ENCODE measurements at regions not wholly inside any gene's neighbourhood (a gene's known extent, or its start where the extent isn't known, plus 50 kb on each side); places are given as distances from the start of the nearest gene placed in this dataset.

DNA sequence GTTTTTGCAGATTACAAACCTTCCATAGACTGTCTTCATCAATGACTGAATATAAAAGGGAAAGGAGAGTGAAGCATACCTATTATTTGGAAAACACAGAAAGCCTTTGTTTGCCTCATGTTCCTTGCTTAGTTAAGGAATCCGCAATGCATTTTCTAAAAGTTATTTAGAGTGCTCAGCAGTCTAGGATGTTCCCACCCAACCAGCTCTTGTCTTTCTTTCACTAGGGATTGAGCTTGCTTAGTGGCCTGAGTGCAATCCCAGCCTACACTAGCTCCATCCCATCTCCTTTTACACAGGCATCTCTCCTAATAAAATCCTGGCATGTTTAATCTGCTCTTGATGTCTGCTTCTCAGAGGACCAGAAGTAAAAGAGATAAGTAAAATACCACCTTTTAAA is 850.5 kb upstream of the GJE1 start:
- CTCF ChIA-PET: interaction anchor here (0.6 kb wide), 1 partner anchor 840 kb away, joined by 3 read pairs; no protein-coding TSS in a partner anchor
- no TSS peak for BruUV-seq (replicated peaks)
- POLR2A ChIA-PET: interaction anchor here (0.6 kb wide), 1 partner anchor 14 kb away, joined by 3 read pairs; no protein-coding TSS in a partner anchor
- DNase-seq (ENCODE audit: unreplicated experiment): no peak
- H3K36me3 Mint-ChIP-seq (ENCODE audit: insufficient read depth, unreplicated experiment): no peaks in the 10 kb centered on the region
- intact Hi-C loops (cut with micrococcal nuclease): no loop called here
- no peak overlapping the region for H3K4me3 Mint-ChIP-seq (ENCODE audit: unreplicated experiment)
- TF ChIP-seq, protein P1, sequence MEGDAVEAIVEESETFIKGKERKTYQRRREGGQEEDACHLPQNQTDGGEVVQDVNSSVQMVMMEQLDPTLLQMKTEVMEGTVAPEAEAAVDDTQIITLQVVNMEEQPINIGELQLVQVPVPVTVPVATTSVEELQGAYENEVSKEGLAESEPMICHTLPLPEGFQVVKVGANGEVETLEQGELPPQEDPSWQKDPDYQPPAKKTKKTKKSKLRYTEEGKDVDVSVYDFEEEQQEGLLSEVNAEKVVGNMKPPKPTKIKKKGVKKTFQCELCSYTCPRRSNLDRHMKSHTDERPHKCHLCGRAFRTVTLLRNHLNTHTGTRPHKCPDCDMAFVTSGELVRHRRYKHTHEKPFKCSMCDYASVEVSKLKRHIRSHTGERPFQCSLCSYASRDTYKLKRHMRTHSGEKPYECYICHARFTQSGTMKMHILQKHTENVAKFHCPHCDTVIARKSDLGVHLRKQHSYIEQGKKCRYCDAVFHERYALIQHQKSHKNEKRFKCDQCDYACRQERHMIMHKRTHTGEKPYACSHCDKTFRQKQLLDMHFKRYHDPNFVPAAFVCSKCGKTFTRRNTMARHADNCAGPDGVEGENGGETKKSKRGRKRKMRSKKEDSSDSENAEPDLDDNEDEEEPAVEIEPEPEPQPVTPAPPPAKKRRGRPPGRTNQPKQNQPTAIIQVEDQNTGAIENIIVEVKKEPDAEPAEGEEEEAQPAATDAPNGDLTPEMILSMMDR (IDR thresholded peaks at IDR 0.05; ENCODE audit: unreplicated experiment): no peak
- H3K27me3 Mint-ChIP-seq (ENCODE audit: insufficient read depth, unreplicated experiment): no peaks in the 10 kb centered on the region
- H3K9me3 Mint-ChIP-seq (ENCODE audit: unreplicated experiment): no peaks in the 10 kb centered on the region
- H3K4me1 Mint-ChIP-seq (ENCODE audit: insufficient read depth, unreplicated experiment): no peaks in the 10 kb centered on the region
- no peak overlapping the region for H3K27ac Mint-ChIP-seq (ENCODE audit: low read depth, unreplicated experiment)

DNA sequence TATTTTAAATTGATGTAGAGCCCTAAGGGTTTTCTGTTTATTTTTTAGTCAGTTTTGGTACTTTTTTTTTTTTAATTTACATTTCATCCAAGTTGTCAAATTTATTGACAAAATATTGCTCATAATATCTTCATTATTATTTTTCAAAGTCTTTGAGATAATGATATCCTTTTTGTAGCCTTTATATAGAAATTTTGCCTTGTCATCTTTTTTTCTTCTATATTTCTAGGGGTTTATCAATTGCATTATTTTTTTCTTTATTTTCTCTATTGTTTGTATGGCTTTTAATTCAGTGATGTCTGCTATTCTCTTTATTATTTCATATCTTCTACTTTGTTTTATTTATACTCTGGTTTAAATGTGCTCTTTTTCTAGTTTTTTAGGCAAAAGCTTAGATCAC is 863.0 kb upstream of the GJE1 start:
- Mint-ChIP-seq H3K4me1 (ENCODE audit: insufficient read depth, unreplicated experiment) (no peaks in the 10 kb centered on the region), H3K36me3 (ENCODE audit: insufficient read depth, unreplicated experiment) (no peaks in the 10 kb centered on the region), H3K4me3 (ENCODE audit: unreplicated experiment) (no peak overlapping the region), H3K27me3 (ENCODE audit: insufficient read depth, unreplicated experiment) (no peaks in the 10 kb centered on the region), H3K9me3 (ENCODE audit: unreplicated experiment) (no peaks in the 10 kb centered on the region), H3K27ac (ENCODE audit: low read depth, unreplicated experiment) (no peak overlapping the region)
- intact Hi-C loops (cut with micrococcal nuclease): no loop called here
- no TSS peak for BruUV-seq (replicated peaks)
- no peak for DNase-seq (ENCODE audit: unreplicated experiment)
- ChIA-PET CTCF (no interaction called here), POLR2A (no interaction called here)
- TF ChIP-seq, protein P1 (IDR thresholded peaks at IDR 0.05; ENCODE audit: unreplicated experiment): no peak

DNA sequence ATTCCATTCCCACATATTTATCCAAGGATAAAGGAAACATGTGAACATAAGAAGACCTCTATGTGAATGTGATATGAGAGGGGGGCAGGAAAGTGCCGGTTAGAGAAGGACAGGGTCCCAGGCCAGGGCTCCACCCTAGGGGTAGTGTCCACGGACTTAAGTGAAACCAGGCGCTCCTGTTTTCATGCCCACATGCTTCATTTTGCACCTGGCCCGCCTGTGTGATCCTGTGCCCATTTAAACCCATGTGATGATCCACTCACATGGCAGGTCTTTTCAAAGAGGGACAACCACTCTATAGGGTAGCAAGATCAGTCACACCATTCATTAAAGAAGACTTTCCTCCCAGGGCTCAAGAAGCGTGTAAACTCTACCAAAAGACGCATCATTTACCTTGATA is 865.3 kb upstream of the GJE1 start:
- DNase-seq (ENCODE audit: unreplicated experiment): no peak
- H3K36me3 Mint-ChIP-seq (ENCODE audit: insufficient read depth, unreplicated experiment): no peaks in the 10 kb centered on the region
- H3K27ac Mint-ChIP-seq (ENCODE audit: low read depth, unreplicated experiment): no peak overlapping the region
- ChIA-PET POLR2A (no interaction called here), CTCF (no interaction called here)
- no peak overlapping the region for H3K4me3 Mint-ChIP-seq (ENCODE audit: unreplicated experiment)
- TF ChIP-seq, protein P1 (IDR thresholded peaks at IDR 0.05; ENCODE audit: unreplicated experiment): no peak
- BruUV-seq (replicated peaks): no TSS peak
- no peaks in the 10 kb centered on the region for H3K4me1 Mint-ChIP-seq (ENCODE audit: insufficient read depth, unreplicated experiment)
- no peaks in the 10 kb centered on the region for H3K27me3 Mint-ChIP-seq (ENCODE audit: insufficient read depth, unreplicated experiment)
- H3K9me3 Mint-ChIP-seq (ENCODE audit: unreplicated experiment): no peaks in the 10 kb centered on the region
- intact Hi-C loops (cut with micrococcal nuclease): no loop called here

DNA sequence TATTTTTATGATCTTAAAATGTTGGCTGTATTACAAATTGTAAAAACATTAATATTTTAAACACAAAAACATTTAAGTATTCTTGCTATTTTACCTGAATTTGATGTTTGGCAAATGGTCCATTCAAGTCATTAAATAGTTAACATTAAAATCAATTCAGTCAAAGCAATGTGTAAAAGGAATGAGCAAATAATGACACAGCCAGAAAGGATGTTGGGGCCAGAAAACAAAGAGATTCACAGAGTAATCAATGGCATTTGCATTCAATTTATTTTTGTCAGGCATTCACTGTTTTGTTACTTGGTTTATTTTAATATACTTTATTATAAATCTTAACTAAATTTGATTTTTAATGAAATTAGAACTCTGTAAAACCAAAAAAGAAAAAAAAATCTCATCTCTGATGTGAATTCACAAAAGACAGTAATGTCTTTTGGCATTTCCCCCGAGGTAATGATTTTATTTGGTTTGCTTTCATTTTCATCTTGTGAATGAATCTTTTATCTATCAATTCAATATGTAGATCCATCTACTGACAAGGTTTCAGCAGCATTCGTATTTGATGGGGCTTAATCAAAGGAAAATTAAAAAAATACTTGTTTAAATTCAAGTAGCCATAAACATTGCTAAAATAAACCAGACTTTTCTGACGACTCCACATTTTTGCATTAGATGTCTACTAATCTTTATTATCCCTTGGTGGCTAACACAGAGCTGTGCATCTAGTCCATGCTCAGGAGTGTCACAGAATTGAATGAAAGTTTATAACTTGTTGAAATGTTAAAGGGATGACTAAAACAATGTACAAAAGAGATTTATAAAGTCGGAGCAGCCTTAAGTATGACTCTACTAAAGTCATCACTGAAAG is 866.7 kb upstream of the GJE1 start:
- intact Hi-C loops (cut with micrococcal nuclease): no loop called here
- H3K36me3 Mint-ChIP-seq (ENCODE audit: insufficient read depth, unreplicated experiment): no peaks in the 10 kb centered on the region
- H3K27me3 Mint-ChIP-seq (ENCODE audit: insufficient read depth, unreplicated experiment): no peaks in the 10 kb centered on the region
- ChIA-PET CTCF (no interaction called here), POLR2A (no interaction called here)
- H3K4me3 Mint-ChIP-seq (ENCODE audit: unreplicated experiment): peak overlapping the region; percentile 59
- H3K27ac Mint-ChIP-seq (ENCODE audit: low read depth, unreplicated experiment): peak overlapping the region; percentile 6
- BruUV-seq (replicated peaks): no TSS peak
- no peaks in the 10 kb centered on the region for H3K4me1 Mint-ChIP-seq (ENCODE audit: insufficient read depth, unreplicated experiment)
- H3K9me3 Mint-ChIP-seq (ENCODE audit: unreplicated experiment): no peaks in the 10 kb centered on the region
- DNase-seq (ENCODE audit: unreplicated experiment): no peak
- TF ChIP-seq, protein P1 (IDR thresholded peaks at IDR 0.05; ENCODE audit: unreplicated experiment): no peak

All from MCF 10A (cell line).